Mononuclear cell (primary cell): ENCODE measurements at regions not wholly inside any gene's neighbourhood (a gene's known extent, or its start where the extent isn't known, plus 50 kb on each side); places are given as distances from the start of the nearest gene placed in this dataset.
"Not testable (repeated sequence)": the region's sequence is repeated elsewhere in the genome, so short reads cannot be mapped to it uniquely, and the experiment has no call there.

ENCODE experiments used
- H3K27me3 ChIP-seq: 2 replicates; pipeline ENCODE4 v1.6.0; 2011; ENCODE audit warnings: low read length, control low read depth; ENCODE audit not compliant: insufficient read depth
- H3K4me1 ChIP-seq: 2 replicates; pipeline ENCODE4 v1.5.1; 2011; ENCODE audit warnings: mild to moderate bottlenecking, low read length, control low read depth; ENCODE audit not compliant: insufficient read depth
- H3K4me3 ChIP-seq: 2 replicates; pipeline ENCODE4 v1.5.1; 2011; ENCODE audit warnings: mild to moderate bottlenecking, low read length, moderate library complexity
- H3K9me3 ChIP-seq: 2 replicates; pipeline ENCODE4 v1.5.1; 2011; ENCODE audit warnings: low read depth, mild to moderate bottlenecking, control low read depth, low read length

DNA sequence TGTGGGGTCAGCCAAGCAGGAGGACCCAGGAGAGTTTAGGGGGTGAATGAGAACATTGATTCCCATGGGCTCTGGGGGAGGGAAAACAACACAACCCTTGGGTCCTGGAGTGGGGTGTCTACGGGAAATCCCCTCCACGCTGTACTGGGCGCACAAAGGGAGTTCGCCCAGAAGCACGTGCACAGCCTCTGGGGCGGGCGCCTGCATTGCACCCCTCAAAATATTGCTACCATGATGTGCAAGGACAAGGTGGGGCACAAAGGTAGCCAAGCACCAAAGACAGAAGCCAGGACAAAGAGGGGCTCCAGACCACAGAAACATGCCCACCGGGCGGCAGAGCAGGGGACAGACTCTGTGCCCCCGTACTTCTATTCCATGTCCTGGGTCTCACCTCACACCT, 74.9 kb upstream of the EIF5 start:
- H3K4me3 ChIP-seq: no peak overlapping the region
- peaks cover 9% of the 10 kb centered on the region for H3K4me1 ChIP-seq
- H3K27me3 ChIP-seq: peaks cover 8% of the 10 kb centered on the region
- no peaks in the 10 kb centered on the region for H3K9me3 ChIP-seq

- Histone ChIP-seq H3K4me3 (no peak overlapping the region), H3K4me1 (peaks cover 9% of the 10 kb centered on the region), H3K27me3 (peaks cover 15% of the 10 kb centered on the region), H3K9me3 (no peaks in the 10 kb centered on the region)
Observed at GRCh38 chr14:103259801-103260628, 74.0 kb upstream of the EIF5 start.

GRCh38 chr14:103260629-103261124, 73.4 kb upstream of the EIF5 start:
- Histone ChIP-seq H3K4me1 (peaks cover 9% of the 10 kb centered on the region), H3K9me3 (no peaks in the 10 kb centered on the region), H3K27me3 (peaks cover 20% of the 10 kb centered on the region), H3K4me3 (no peak overlapping the region)

DNA sequence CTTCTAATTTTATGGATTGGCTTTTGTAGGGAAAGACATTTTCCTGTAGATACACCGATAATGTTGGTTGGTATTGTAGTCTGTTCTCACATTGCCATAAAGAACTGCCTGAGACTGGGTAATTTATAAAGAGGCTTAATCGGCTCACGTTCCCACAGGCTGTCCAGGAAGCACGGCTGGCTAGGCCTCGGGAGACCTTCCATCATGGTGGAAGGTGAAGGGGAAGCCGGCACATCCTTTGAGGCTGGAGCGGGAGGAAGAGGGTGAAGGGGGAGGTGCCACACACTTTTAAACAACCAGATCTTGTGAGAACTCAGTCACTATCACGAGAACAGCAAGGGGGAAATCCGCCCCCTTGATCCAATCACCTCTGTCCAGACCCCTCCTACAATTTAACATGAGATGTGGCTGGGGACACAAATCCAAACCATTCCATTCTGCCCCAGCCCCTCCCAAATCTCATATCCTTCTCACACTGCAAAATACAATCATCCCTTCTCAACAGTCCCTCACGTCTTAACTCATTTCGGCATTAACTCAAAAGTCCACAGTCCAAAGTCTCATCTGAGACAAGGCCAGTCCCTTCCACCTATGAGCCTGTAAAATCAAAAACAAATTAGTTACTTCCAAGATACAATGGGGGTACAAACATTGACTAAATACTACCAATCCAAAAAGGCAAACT, 66.7 kb upstream of the EIF5 start:
- Histone ChIP-seq H3K4me1 (no peaks in the 10 kb centered on the region), H3K9me3 (no peaks in the 10 kb centered on the region), H3K4me3 (no peak overlapping the region), H3K27me3 (peaks cover 32% of the 10 kb centered on the region)

DNA sequence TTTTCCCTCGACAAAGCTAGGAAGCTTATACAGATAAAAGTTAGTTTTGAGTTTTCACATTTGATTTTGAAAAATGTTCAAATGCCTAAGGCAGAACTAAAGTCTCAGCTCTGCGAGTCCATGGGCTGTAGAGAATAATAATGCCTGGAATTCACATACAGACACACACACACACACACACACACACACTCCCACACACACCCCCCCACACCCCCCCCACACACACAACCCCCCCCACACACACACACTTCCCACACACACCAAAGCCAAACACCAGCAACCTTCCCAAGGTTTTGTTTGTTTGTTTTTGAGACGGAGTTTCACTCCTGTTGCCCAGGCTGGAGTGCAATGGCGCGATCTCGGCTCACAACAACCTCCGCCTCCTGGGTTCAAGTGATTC, 62.8 kb upstream of the EIF5 start:
- no peak overlapping the region for H3K4me3 ChIP-seq
- no peaks in the 10 kb centered on the region for H3K4me1 ChIP-seq
- H3K27me3 ChIP-seq: peaks cover 39% of the 10 kb centered on the region
- no peaks in the 10 kb centered on the region for H3K9me3 ChIP-seq

GRCh38 chr14:103273145-103273744, 60.8 kb upstream of the EIF5 start:
- Histone ChIP-seq H3K9me3 (no peaks in the 10 kb centered on the region), H3K27me3 (peaks cover 60% of the 10 kb centered on the region), H3K4me3 (no peak overlapping the region), H3K4me1 (no peaks in the 10 kb centered on the region)

GRCh38 chr14:103273745-103274615, 60.1 kb upstream of the EIF5 start:
- Histone ChIP-seq H3K4me1 (no peaks in the 10 kb centered on the region), H3K27me3 (peaks cover 62% of the 10 kb centered on the region), H3K4me3 (no peak overlapping the region), H3K9me3 (no peaks in the 10 kb centered on the region)

DNA sequence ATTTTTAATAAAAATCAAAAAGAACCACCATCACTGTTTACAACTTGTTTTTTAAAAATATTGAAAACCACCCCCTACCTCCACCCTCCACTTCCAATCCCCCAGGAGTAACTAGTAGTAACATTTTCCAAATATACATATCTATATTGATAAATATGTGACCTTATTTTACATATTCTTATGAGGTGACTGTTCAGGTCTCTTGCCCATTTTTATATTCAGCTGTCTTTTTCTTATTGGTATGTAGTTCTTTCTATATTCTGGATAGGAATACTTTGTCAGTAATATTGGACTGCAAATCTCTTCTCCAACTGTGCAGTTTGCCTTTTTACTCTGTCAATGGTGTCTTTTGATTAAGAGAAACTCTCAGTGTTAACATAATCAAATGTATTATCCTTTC, 59.0 kb upstream of the EIF5 start:
- H3K27me3 ChIP-seq: peaks cover 68% of the 10 kb centered on the region
- H3K4me1 ChIP-seq: peaks cover 10% of the 10 kb centered on the region

DNA sequence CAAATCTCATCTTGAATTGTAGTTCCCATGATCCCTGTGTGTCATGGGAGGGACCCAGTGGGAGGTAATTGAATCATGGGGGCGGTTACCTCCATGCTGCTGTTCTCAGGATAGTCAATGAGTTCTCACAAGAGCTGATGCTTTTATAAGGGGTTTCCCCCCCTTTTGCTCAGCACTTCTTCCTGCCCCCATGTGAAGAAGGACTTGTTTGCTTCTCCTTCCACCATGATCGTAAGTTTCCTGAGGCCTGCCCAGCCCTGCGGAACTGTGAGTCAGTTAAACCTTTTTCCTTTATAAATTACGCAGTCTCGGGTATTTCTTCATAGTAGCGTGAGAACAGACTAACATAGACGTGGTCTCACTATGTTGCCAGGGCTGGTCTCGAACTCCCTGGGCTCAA, 56.1 kb upstream of the EIF5 start:
- Histone ChIP-seq H3K4me3 (no peak overlapping the region), H3K9me3 (no peaks in the 10 kb centered on the region), H3K27me3 (peaks cover 79% of the 10 kb centered on the region), H3K4me1 (peaks cover 12% of the 10 kb centered on the region)

More for the DNA sequence above, 59.0 kb upstream of the EIF5 start:
- H3K4me3 ChIP-seq: no peak overlapping the region
- H3K9me3 ChIP-seq: no peaks in the 10 kb centered on the region

- Histone ChIP-seq H3K4me1 (peaks cover 12% of the 10 kb centered on the region), H3K9me3 (no peaks in the 10 kb centered on the region), H3K4me3 (no peak overlapping the region), H3K27me3 (peaks cover 72% of the 10 kb centered on the region)
Observed at GRCh38 chr14:103279142-103280025, 54.7 kb upstream of the EIF5 start.

GRCh38 chr14:103280278-103280928, 53.6 kb upstream of the EIF5 start:
- H3K27me3 ChIP-seq: peaks cover 71% of the 10 kb centered on the region
- no peaks in the 10 kb centered on the region for H3K9me3 ChIP-seq
- peaks cover 12% of the 10 kb centered on the region for H3K4me1 ChIP-seq
- H3K4me3 ChIP-seq: no peak overlapping the region

- peaks cover 62% of the 10 kb centered on the region for H3K27me3 ChIP-seq
- H3K9me3 ChIP-seq: no peaks in the 10 kb centered on the region
- no peak overlapping the region for H3K4me3 ChIP-seq
- H3K4me1 ChIP-seq: peaks cover 12% of the 10 kb centered on the region
Observed at GRCh38 chr14:103281496-103282231, 52.4 kb upstream of the EIF5 start.

- not testable (repeated sequence) for H3K4me3 ChIP-seq, H3K9me3 ChIP-seq
- peaks cover 12% of the 10 kb centered on the region for H3K4me1 ChIP-seq
- peaks cover 56% of the 10 kb centered on the region for H3K27me3 ChIP-seq
Observed at GRCh38 chr14:103282309-103282708, 51.7 kb upstream of the EIF5 start.
